OCI-LY3 (cell line): ENCODE measurements at regions not wholly inside any gene's neighbourhood (a gene's known extent, or its start where the extent isn't known, plus 50 kb on each side); places are given as distances from the start of the nearest gene placed in this dataset.

Source experiments
- CTCF ChIP-seq: fragments of 200-600, 300-600 bp; sonication (generic); IDR thresholded peaks from 2 replicates; pipeline ENCODE4 v1.5.1; 2014; ENCODE audit warnings: antibody characterized with exemption, low read length, low read depth
- EZH2phosphoT487 ChIP-seq: fragments of 200-600 bp; shearing (Covaris generic); IDR thresholded peaks from 2 replicates; pipeline ENCODE4 v1.6.1; 2018; ENCODE audit warnings: antibody characterized with exemption, mixed run types, low read depth

GRCh38 chr15:46555547-46555946 lies 920.7 kb downstream of the SQOR start:
- no peak for TF ChIP-seq CTCF
- TF ChIP-seq EZH2phosphoT487: no peak
